SK-N-SH (cell line): ENCODE measurements at regions not wholly inside any gene's neighbourhood (a gene's known extent, or its start where the extent isn't known, plus 50 kb on each side); places are given as distances from the start of the nearest gene placed in this dataset.

Experiments
- CTCF ChIA-PET: fragments of 300-600, 350-600 bp; formaldehyde crosslinking; extraction: SDS; loops from one replicate; lab custom pipeline; 2021; lab: Yijun Ruan, JAX
- POLR2A ChIA-PET: fragments of 350-600 bp; sonication (Branson Sonifier 250); formaldehyde crosslinking; extraction: SDS; loops from one replicate; lab custom pipeline; 2020; ENCODE audit warnings: antibody characterized with exemption, inconsistent platforms; lab: Yijun Ruan, JAX
- DNase-seq: peaks from one replicate; pipeline ENCODE4 v3.0.0; 2012
- H2AFZ ChIP-seq: fragments of 200-600 bp; sonication (generic); 2 replicates; pipeline ENCODE4 v1.8.1; 2016; ENCODE audit warnings: antibody characterized with exemption, mild to moderate bottlenecking, low read depth
- H3F3A ChIP-seq: fragments of 200-600 bp; sonication (generic); replicated peaks from 2 replicates; pipeline ENCODE3; 2016; ENCODE audit warnings: antibody characterized with exemption, mild to moderate bottlenecking; ENCODE audit not compliant: insufficient read depth
- H3K27ac ChIP-seq, 2 experiments: fragments of 200-500 bp in 1 of 2; fragments of 200-600 bp in 1 of 2; sonication (Bioruptor generic) in 1 of 2; sonication (generic), shearing (Covaris generic) in 1 of 2; 2 replicates each; pipeline versions ENCODE4 v1.5.1 to v1.6.1; 2014 to 2016; ENCODE audit warnings: low read depth in 2 of 2, inconsistent platforms in 1 of 2, low read length in 1 of 2, mild to moderate bottlenecking in 1 of 2, mixed read lengths in 1 of 2
- H3K27me3 ChIP-seq: fragments of 200-600 bp; sonication (generic), shearing (Covaris generic); 2 replicates; pipeline ENCODE4 v1.6.1; 2016; ENCODE audit warnings: mixed run types; ENCODE audit not compliant: insufficient read depth
- H3K36me3 ChIP-seq, 2 experiments: fragments of 200-500 bp in 1 of 2; fragments of 200-600 bp in 1 of 2; sonication (Bioruptor generic) in 1 of 2; sonication (generic) in 1 of 2; replicated peaks in 1 of 2; 2 replicates each; pipeline versions ENCODE3 to v1.5.1; 2014 to 2016; ENCODE audit warnings: low read length in 1 of 2, mild to moderate bottlenecking in 1 of 2; ENCODE audit not compliant: insufficient read depth in 2 of 2, control insufficient read depth in 1 of 2
- H3K4me1 ChIP-seq, 2 experiments: fragments of 200-500 bp in 1 of 2; fragments of 200-600 bp in 1 of 2; sonication (Bioruptor generic) in 1 of 2; sonication (generic), shearing (Covaris generic) in 1 of 2; 2 replicates each; pipeline versions ENCODE4 v1.5.1 to v1.6.1; 2014 to 2016; ENCODE audit warnings: low read depth in 1 of 2, low read length in 1 of 2, mixed run types in 1 of 2; ENCODE audit not compliant: insufficient read depth in 2 of 2, control insufficient read depth in 1 of 2
- H3K4me2 ChIP-seq: fragments of 200-600 bp; sonication (generic), shearing (Covaris generic); 2 replicates; pipeline ENCODE4 v1.6.1; 2017; ENCODE audit warnings: mixed run types
- H3K4me3 ChIP-seq, 2 experiments: fragments of 200-500 bp in 1 of 2; fragments of 200-600 bp in 1 of 2; sonication (Bioruptor generic) in 1 of 2; sonication (generic), shearing (Covaris generic) in 1 of 2; 2 replicates each; pipeline versions ENCODE4 v1.5.1 to v1.8.1; 2014 to 2016; ENCODE audit warnings: low read depth in 2 of 2, inconsistent platforms in 1 of 2, low read length in 1 of 2, mild to moderate bottlenecking in 1 of 2, mixed read lengths in 1 of 2, moderate library complexity in 1 of 2
- H3K79me2 ChIP-seq: fragments of 200-600 bp; sonication (generic); 2 replicates; pipeline ENCODE4 v1.8.1; 2017; ENCODE audit warnings: mild to moderate bottlenecking; ENCODE audit not compliant: insufficient read depth
- H3K9ac ChIP-seq: fragments of 200-600 bp; sonication (generic); 2 replicates; pipeline ENCODE4 v1.6.1; 2017; ENCODE audit warnings: mixed run types
- H3K9me2 ChIP-seq: fragments of 200-600 bp; sonication (generic); 2 replicates; pipeline ENCODE4 v1.6.1; 2017; ENCODE audit warnings: mixed run types
- H3K9me3 ChIP-seq: fragments of 200-600 bp; sonication (generic); 2 replicates; pipeline ENCODE4 v1.6.1; 2017; ENCODE audit warnings: mixed run types, mild to moderate bottlenecking, moderate library complexity
- H4K20me1 ChIP-seq: fragments of 200-600 bp; sonication (generic); 2 replicates; pipeline ENCODE4 v1.6.1; 2017; ENCODE audit warnings: mild to moderate bottlenecking, mixed run types; ENCODE audit not compliant: insufficient read depth
- CHD2 ChIP-seq: fragments of 150-350 bp; IDR thresholded peaks from 2 replicates; pipeline ENCODE4 v1.6.1; 2018; ENCODE audit warnings: low read length; ENCODE audit not compliant: partially characterized antibody
- EP300 ChIP-seq, 2 experiments: IDR thresholded peaks; 2 replicates each; pipeline versions ENCODE4 v1.4.0 to v1.6.1; 2012; ENCODE audit warnings: borderline replicate concordance in 1 of 2, low read depth in 1 of 2, low read length in 1 of 2
- FOXM1 ChIP-seq: IDR thresholded peaks from 2 replicates; pipeline ENCODE4 v1.4.0; 2012; ENCODE audit warnings: low read depth, mild to moderate bottlenecking
- GABPA ChIP-seq: IDR thresholded peaks from 2 replicates; pipeline ENCODE4 v1.4.0; 2012; ENCODE audit warnings: low read depth, mild to moderate bottlenecking
- GATA2 ChIP-seq: sonication (generic); formaldehyde crosslinking; IDR thresholded peaks from 2 replicates; pipeline ENCODE4 v1.5.0; 2020; ENCODE audit warnings: mild to moderate bottlenecking, missing genetic modification reagents
- JUND ChIP-seq: IDR thresholded peaks from 2 replicates; pipeline ENCODE4 v1.4.0; 2012
- MAX ChIP-seq: IDR thresholded peaks from 2 replicates; pipeline ENCODE4 v1.4.0; 2012; ENCODE audit warnings: low read depth
- MXI1 ChIP-seq: IDR thresholded peaks from 2 replicates; pipeline ENCODE4 v1.6.1; 2012; ENCODE audit warnings: mild to moderate bottlenecking, low read depth, low read length, improper control_type of control experiment
- NFIC ChIP-seq: IDR thresholded peaks from 2 replicates; pipeline ENCODE4 v1.4.0; 2012; ENCODE audit warnings: borderline replicate concordance
- PBX3 ChIP-seq: IDR thresholded peaks from 2 replicates; pipeline ENCODE4; 2012
- POLR2AphosphoS5 ChIP-seq: IDR thresholded peaks from 2 replicates; pipeline ENCODE4 v1.6.1; 2012; ENCODE audit warnings: low read depth, low read length
- RAD21 ChIP-seq: IDR thresholded peaks from 2 replicates; pipeline ENCODE4 v1.6.1; 2012; ENCODE audit warnings: mild to moderate bottlenecking, low read length
- REST ChIP-seq: IDR thresholded peaks from 2 replicates; pipeline ENCODE4 v1.6.1; 2012; ENCODE audit warnings: mild to moderate bottlenecking, low read depth, low read length, moderate library complexity
- SMC3 ChIP-seq: IDR thresholded peaks from 2 replicates; pipeline ENCODE4 v1.6.1; 2012; ENCODE audit warnings: low read depth, low read length, improper control_type of control experiment
- WGBS: methylation state at CpG from one replicate; pipeline ENCODE4 v1.1.6; 2017; ENCODE audit warnings: low lambda C conversion rate; 5-methylcytosine and 5-hydroxymethylcytosine counted together
- TF ChIP-seq, protein P1 (sequence below): fragments of 150-350 bp; IDR thresholded peaks from 2 replicates; pipeline ENCODE4 v1.6.1; 2017; ENCODE audit warnings: antibody characterized with exemption, low read length, low read depth, borderline replicate concordance
- TF ChIP-seq, protein P2 (sequence below): fragments of 200-600 bp; sonication (generic); IDR thresholded peaks from 2 replicates; pipeline ENCODE4 v1.6.1; 2017; ENCODE audit warnings: antibody characterized with exemption, mild to moderate bottlenecking, moderate library complexity

- Histone ChIP-seq H3F3A (no peaks in the 10 kb centered on the region), H3K4me1 (no peaks in the 10 kb centered on the region), H3K4me2 (no peak overlapping the region), H2AFZ (no peak overlapping the region), H3K9me2 (no peaks in the 10 kb centered on the region), H3K4me3 (no peak overlapping the region), H4K20me1 (no peaks in the 10 kb centered on the region), H3K79me2 (no peaks in the 10 kb centered on the region), H3K27me3 (no peaks in the 10 kb centered on the region), H3K27ac (no peak overlapping the region), H3K36me3 (no peaks in the 10 kb centered on the region), H3K9ac (no peak overlapping the region), H3K9me3 (no peaks in the 10 kb centered on the region)
- TF ChIP-seq GABPA (no peak), PBX3 (no peak), EP300 (IDR thresholded peaks at IDR 0.05; ENCODE audit: borderline replicate concordance in 1 of 2, low read depth in 1 of 2, low read length in 1 of 2) (no peak), JUND (no peak), GATA2 (no peak), MAX (no peak), SMC3 (no peak), CHD2 (no peak), MXI1 (no peak), RAD21 (no peak), REST (no peak), POLR2AphosphoS5 (no peak), NFIC (no peak), FOXM1 (no peak)
- TF ChIP-seq, protein P1, sequence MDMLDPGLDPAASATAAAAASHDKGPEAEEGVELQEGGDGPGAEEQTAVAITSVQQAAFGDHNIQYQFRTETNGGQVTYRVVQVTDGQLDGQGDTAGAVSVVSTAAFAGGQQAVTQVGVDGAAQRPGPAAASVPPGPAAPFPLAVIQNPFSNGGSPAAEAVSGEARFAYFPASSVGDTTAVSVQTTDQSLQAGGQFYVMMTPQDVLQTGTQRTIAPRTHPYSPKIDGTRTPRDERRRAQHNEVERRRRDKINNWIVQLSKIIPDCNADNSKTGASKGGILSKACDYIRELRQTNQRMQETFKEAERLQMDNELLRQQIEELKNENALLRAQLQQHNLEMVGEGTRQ, result no peak
- TF ChIP-seq, protein P2, sequence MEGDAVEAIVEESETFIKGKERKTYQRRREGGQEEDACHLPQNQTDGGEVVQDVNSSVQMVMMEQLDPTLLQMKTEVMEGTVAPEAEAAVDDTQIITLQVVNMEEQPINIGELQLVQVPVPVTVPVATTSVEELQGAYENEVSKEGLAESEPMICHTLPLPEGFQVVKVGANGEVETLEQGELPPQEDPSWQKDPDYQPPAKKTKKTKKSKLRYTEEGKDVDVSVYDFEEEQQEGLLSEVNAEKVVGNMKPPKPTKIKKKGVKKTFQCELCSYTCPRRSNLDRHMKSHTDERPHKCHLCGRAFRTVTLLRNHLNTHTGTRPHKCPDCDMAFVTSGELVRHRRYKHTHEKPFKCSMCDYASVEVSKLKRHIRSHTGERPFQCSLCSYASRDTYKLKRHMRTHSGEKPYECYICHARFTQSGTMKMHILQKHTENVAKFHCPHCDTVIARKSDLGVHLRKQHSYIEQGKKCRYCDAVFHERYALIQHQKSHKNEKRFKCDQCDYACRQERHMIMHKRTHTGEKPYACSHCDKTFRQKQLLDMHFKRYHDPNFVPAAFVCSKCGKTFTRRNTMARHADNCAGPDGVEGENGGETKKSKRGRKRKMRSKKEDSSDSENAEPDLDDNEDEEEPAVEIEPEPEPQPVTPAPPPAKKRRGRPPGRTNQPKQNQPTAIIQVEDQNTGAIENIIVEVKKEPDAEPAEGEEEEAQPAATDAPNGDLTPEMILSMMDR, result no peak
- no peak for DNase-seq
- WGBS, result 70% methylated on average over 8 of the region's 11 CpGs
- CTCF ChIA-PET, result no interaction called here
- POLR2A ChIA-PET, result no interaction called here
These were observed 256.9 kb downstream of the GPATCH2 start for GRCh38 chr1:217373761-217374701.
